Stimulated activated CD4-positive, alpha-beta T cell treated with anti-CD3 and anti-CD28 coated beads, Interleukin-1b, Interleukin-23, amount 100 ng/mL, for 48 hours (primary cell): ENCODE measurements at regions not wholly inside any gene's neighbourhood (a gene's known extent, or its start where the extent isn't known, plus 50 kb on each side); places are given as distances from the start of the nearest gene placed in this dataset.
"Not testable (repeated sequence)": the region's sequence is repeated elsewhere in the genome, so short reads cannot be mapped to it uniquely, and the experiment has no call there.

Experiments used
- DNase-seq: peaks from one replicate; pipeline ENCODE4 v3.0.0-alpha.2; 2020

DNA sequence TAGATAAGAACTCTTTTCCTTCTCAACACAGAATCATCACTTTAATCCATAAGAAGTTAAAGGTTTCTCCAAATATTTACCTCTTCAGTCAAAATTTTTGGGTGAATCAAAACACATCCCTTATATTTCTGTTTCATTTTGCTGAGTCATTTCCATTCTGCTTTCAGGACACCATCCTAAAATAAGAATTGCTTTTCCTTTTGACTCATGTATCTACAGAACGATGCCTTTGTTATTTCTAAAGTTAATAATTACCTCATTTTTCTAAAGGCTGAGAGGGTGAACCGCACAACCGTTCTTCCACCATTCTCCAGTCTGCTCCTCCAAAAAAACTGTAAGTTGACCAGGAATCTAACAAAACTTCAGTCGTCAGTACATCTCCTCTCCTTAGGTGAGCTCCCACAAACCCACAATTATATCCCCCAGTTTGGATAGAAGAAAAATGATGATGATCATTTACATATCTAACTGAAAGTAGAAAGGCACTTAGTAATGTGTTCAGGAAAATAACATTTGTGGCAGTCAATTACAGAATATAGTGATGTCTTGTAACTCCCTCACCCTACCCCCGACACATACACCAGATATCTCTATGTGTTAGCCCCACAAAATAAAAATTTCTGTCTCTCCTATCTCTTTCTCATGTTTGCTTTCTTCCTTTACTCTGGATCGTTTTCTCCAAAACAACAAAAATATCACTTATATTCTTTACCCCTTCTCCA is 162.5 kb downstream of the RAD51AP2 start:
- DNase-seq = no peak

DNA sequence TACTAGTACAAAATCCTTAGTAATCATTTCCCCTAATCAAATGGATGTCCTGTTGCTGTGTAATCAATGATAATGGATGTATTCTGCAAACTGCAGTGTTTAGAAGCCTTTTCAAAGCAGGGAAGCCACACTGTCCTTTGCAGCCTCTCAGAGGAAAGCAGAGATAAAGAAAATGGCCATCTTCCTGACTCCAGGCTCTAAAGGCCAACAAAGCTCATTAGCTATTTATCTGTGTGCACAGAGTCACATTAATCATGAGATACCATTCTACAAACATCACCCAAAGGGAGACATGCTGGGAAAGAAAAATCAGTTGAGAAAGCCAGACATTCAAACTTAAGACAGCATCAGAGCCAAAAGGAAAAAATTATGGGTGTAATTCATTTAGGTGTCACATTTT is 165.0 kb downstream of the RAD51AP2 start:
- no peak for DNase-seq

DNA sequence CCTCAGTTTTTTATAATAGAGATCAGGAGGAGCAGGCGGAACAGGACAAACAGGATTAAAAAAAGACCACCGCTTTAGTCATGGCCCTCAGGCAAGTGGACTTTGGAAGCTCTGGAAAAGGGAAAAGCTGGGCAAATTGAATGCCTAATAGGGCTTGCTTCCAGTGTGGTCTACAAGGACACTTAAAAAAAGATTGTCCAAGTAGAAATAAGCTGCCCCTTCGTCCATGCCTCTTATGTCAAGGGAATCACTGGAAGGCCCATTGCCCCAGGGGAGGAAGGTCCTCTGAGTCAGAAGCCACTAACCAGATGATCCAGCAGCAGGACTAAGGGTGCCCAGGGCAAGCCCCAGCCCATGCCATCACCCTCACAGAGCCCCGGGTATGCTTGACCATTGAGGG is 175.5 kb downstream of the RAD51AP2 start:
- not testable (repeated sequence) for DNase-seq

- DNase-seq = no peak
Measured at GRCh38 chr2:17337507-17337906, 180.7 kb downstream of the RAD51AP2 start.

- no peak for DNase-seq
Measured at GRCh38 chr2:17336458-17336857, 181.8 kb downstream of the RAD51AP2 start.

GRCh38 chr2:17334300-17334699 is 183.9 kb downstream of the RAD51AP2 start:
- no peak for DNase-seq

GRCh38 chr2:17331636-17332035 is 186.6 kb downstream of the RAD51AP2 start:
- DNase-seq = no peak

GRCh38 chr2:17328161-17328560 is 190.1 kb downstream of the RAD51AP2 start:
- DNase-seq = no peak

GRCh38 chr2:17327649-17328048 is 190.6 kb downstream of the RAD51AP2 start:
- DNase-seq = no peak

DNA sequence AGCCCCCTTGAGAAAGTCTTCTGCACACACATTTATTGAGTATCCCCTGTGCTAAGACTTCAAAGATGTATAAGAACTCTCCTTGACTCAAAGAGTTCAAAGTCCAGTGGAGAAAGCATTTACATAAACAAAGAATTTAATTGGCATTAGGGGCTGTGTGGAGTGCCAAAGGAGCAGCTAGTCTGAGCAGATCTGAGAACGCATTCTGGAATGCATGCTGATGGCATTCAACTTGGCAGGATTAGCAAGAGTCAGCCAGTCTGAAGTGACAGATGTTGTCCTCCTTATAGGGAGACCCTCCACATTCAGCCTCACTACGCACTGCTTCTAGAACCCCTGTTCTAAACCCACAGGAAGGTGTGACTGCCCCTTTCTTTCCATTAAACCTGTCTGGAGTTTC is 191.5 kb downstream of the RAD51AP2 start:
- no peak for DNase-seq

GRCh38 chr2:17323697-17324096 is 194.5 kb downstream of the RAD51AP2 start:
- no peak for DNase-seq

DNA sequence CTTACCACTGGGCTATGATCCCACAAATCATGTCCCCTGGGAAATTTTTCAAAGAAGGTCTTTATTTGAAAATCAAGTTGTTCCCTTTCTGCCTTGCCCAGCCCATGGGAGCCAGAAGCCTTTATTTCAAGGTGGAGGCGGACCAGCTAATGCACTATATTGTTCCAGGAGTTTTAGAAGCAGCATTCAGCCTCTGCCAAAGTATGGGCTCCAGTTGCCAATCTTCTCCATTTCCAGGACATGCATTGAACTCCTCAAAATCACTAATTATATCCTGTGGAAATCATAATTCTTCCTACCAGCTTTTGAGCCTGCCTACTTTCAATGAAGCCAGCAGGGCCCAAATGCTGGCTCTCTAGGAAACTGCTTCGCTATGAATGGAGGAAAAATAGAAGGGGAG is 195.8 kb downstream of the RAD51AP2 start:
- no peak for DNase-seq

DNA sequence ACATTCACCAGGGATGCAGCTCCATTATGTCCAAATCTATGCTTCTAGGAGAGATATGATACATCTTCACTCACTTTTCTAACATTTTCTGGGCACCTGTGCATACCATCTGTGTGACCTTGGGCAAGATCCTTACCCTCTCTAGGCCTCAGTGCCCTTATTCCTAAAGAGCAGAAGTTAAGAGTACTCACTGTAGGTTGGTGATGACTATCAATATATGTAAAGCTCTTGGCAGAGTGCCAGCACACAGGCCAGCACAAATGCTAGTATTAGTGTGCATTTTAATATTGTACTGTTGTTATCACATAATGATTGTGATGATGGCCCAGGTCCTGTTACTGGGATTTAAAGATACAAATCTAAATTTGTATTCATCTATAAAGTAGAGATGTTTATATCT is 199.2 kb downstream of the RAD51AP2 start:
- DNase-seq = no peak

GRCh38 chr2:17318013-17318412 is 200.2 kb downstream of the RAD51AP2 start:
- no peak for DNase-seq

DNA sequence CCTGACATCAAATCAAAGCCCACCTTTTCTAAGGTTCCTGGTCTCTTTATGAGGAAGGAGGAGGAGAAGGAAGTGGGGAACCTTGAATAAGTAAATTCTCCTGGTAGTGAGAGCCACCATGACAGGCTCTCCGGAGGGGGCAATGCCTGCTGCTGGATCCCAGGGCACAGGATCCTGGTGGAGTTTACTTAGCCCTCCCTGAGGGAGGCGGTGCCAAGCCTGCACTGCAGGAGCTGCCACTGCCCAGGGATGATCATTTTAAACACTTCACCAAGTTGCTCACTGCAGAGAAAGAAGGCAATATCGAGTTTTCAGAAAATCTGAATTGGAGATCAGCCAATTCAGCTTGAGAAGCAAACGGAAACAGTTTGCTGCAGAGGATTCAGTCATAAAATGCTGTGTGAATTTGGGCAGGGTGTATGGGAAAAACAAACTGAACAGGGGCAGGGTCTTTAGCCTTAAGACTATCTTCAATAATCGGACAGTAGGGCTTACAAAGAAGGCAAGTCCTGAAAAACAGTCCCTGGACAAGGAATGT is 200.7 kb downstream of the RAD51AP2 start:
- no peak for DNase-seq

DNA sequence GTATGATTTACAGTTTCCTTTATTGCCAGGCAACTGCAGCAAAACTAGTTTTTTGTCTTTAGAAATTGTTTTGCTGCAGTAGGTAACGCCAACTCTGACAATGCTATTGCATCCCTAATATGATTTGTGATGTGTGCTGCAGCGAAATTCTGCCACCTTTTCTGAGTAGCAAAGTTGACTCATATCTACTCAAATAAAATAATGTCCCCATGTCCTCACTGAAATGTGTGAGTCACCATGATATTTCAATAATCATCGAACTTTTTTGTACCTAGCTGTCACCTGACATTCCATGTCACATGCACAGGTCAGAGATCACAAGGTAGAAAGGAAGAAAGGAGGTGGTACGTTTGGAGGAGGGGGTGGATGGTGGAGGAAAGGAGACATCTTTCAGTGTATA is 205.0 kb downstream of the RAD51AP2 start:
- DNase-seq = no peak

DNA sequence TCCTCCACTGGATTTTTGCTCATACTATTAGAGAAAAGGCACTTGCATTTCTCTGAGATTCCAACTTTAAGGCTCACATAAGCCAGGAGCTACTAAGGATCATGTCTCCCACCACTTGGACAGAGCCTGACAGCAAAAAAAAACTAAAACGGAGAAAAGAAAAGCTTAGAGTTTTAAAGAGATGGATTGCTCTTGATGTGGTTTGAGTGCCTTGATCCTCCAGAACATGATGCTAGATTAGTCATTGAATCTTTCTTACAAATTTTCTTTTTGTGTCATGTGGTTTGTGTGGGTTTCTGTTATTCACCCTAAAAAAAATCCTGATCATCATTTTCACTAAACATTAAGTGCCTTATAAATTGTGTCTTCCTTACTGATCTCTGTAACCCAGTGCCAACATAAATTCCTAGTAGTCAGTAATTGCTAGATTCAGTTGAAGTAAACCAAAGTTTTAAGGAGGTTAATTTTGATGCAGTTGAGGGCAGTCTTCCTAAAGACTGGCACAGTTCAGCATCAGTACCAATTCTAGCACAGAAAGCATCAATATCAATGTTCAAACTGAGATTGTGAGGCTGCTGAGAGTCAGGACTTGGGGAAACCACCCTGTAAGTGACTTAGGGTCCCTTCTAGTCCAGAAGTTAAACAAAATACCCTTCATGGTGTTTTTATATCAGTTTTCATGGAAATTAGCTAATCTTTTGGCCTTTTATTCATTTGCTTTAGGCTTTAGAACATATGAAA is 206.3 kb downstream of the RAD51AP2 start:
- DNase-seq = no peak

DNA sequence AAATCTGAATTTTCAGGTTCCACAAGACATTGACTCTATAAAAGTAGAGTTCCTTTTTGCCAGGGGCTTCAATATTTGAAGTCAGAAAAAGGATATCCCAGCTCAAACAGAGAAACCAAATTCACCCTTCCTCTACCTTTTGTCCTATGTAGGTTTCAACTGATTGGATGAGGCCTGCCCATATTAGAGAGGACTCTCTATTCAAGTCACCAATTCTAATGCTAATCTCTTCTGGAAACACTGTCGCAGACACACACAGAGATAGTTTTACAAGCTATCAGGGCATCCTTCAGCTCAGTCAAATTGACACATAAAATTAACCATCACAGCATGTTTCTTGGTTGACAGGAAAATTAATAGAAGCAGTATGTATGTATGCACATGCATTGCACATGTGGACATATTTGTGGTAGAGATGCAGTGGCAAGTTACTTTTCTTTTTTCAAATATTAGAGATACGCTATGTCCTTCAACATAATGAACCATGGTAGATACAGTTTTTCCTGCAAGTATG is 207.1 kb downstream of the RAD51AP2 start:
- DNase-seq = no peak

DNA sequence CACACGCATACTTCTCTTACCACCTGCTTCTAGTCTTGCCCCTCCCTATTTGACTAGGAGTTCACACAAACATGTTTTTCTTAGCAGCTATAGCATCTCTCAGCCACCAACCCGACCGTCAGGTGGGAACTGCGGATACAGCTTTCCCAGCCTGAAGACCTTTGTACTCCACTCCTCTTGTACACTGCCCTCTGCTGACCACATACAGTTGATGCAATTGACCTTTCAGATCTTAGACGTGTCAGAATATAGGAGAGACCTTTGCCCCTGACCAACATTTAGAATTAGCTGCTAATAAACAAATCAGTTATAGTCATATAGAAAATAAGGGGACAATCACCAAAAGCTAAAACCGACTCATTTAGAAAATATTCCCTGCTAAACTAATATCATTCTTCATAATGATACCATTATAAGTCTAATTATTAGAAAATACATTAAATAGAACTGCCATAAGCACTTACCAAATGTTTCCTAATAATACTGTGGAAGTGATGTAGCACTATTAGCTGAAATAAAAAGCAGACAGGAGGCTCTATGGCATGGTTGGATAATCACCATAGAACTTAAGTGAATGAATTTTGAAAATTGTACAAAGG is 208.4 kb downstream of the RAD51AP2 start:
- DNase-seq = no peak

- DNase-seq = no peak
Measured at GRCh38 chr2:17309181-17309580, 209.1 kb downstream of the RAD51AP2 start.

GRCh38 chr2:17306706-17307105 is 211.5 kb downstream of the RAD51AP2 start:
- no peak for DNase-seq

DNA sequence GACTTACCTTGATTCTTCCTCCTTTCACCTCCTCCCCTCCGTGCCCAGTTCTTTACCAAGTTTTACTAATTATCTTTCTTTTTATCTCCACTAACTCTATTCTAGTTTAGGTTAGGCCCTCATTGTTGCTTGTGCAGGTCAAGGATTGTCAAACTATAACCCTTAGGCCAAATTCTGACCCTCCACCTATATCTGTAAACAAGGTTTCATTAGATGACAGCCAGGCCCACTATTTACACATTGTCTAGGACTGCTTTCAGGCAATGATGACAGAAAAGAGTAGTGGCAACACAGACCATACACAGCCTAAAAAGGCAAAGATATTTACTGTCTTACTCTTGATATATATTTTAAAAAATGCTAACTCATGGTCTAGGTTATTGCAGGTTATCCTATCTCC is 212.0 kb downstream of the RAD51AP2 start:
- no peak for DNase-seq

DNA sequence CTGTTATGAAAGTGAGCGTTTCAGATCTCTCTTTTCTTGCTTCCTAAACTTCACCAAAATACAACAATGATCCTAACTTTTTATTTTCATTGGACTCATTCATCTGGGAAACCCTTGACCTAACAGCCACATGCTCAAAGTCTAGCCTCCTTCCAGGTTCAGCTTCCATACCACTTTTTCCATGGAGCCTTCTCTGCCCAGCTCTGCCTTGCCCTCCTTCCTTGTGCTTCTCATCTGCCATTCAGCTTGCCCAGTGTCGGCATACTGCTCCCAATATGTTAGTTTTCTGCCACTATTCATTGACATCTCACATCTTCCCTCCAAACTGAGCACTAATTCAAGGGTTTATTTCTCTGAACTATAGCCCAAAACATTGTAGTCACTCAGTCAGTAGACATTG is 214.7 kb downstream of the RAD51AP2 start:
- no peak for DNase-seq

- no peak for DNase-seq
Measured at GRCh38 chr2:17303054-17303453, 215.2 kb downstream of the RAD51AP2 start.
